ENCODE measurements at regions not wholly inside any gene's neighbourhood (a gene's known extent, or its start where the extent isn't known, plus 50 kb on each side); places are given as distances from the start of the nearest gene placed in this dataset.

DNA sequence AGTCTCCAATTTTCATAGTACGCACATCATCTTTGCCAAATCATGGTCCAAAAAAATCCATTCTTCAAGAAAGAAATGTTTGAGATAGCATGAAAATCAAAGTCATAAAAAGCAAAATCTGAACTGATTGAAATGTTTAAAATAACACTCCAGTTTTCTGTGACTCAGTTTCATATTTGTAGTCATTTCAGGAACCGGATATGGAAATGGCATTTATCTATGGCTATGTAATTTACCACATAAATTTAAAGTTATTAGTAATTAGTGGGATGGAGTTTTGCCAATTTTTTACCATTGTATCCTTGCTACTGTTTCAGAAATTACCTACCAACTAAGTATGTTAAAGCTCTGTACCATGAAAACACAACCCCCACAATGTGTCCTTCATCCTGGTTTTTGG is 456.6 kb upstream of the ACVR2A start:
- Histone ChIP-seq H3K27me3 (ENCODE audit: low read length) (no peaks in the 10 kb centered on the region), H4K20me1 (ENCODE audit: low read length) (no peaks in the 10 kb centered on the region), H3K4me2 (ENCODE audit: low read length) (no peak overlapping the region), H3F3A (ENCODE audit: low read length, unreplicated experiment) (no peaks in the 10 kb centered on the region), H3K9ac (ENCODE audit: low read length) (no peak overlapping the region), H3K9me2 (replicated peaks; ENCODE audit: low read length) (no peaks in the 10 kb centered on the region), H2AFZ (ENCODE audit: low read length) (no peak overlapping the region), H3K36me3 (ENCODE audit: low read depth, low read length) (no peaks in the 10 kb centered on the region), H3K79me2 (ENCODE audit: low read length) (no peaks in the 10 kb centered on the region), H3K9me3 (ENCODE audit: low read length) (no peaks in the 10 kb centered on the region), H3K4me3 (ENCODE audit: low read length) (no peak overlapping the region), H3K4me1 (ENCODE audit: insufficient read depth, low read length) (no peaks in the 10 kb centered on the region), H3K27ac (ENCODE audit: low read length) (no peak overlapping the region)
- intact Hi-C loops (cut with micrococcal nuclease) = no loop called here
- ChIA-PET CTCF (no interaction called here), POLR2A (ENCODE audit: unreplicated experiment) (no interaction called here)
- ATAC-seq (no peak), DNase-seq (no peak)
- no TSS peak for BruUV-seq (replicated peaks)
- TF ChIP-seq EZH2phosphoT487 (IDR thresholded peaks at IDR 0.05; ENCODE audit: borderline replicate concordance, low read length) (no peak), EZH2 (IDR thresholded peaks at IDR 0.05; ENCODE audit: low read length, unreplicated experiment) (no peak)
- TF ChIP-seq, protein P1, sequence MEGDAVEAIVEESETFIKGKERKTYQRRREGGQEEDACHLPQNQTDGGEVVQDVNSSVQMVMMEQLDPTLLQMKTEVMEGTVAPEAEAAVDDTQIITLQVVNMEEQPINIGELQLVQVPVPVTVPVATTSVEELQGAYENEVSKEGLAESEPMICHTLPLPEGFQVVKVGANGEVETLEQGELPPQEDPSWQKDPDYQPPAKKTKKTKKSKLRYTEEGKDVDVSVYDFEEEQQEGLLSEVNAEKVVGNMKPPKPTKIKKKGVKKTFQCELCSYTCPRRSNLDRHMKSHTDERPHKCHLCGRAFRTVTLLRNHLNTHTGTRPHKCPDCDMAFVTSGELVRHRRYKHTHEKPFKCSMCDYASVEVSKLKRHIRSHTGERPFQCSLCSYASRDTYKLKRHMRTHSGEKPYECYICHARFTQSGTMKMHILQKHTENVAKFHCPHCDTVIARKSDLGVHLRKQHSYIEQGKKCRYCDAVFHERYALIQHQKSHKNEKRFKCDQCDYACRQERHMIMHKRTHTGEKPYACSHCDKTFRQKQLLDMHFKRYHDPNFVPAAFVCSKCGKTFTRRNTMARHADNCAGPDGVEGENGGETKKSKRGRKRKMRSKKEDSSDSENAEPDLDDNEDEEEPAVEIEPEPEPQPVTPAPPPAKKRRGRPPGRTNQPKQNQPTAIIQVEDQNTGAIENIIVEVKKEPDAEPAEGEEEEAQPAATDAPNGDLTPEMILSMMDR (conservative IDR thresholded peaks at IDR 0.05; ENCODE audit: low read depth, low read length) = no peak

DNA sequence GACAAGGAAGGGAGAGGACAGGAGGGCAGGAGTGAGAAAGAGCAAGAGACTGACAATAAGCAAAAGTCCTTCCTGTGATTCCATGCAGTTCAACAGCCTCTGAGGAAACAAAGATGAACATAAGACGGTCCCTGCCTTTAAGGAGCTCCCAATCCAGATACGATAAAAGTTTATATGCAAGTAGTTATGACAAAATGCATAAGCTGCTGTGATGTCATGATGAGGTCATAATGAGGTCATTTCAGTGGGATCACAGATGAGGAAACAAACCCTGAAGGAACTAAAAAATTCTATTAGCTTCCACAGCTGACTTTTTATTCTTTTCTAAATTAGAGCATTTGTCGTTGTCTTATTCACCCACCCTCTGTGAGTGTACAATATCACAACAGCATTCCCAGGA is 458.5 kb upstream of the ACVR2A start:
- Histone ChIP-seq H3K27me3 (ENCODE audit: low read length) (no peaks in the 10 kb centered on the region), H3F3A (ENCODE audit: low read length, unreplicated experiment) (no peaks in the 10 kb centered on the region), H3K4me3 (ENCODE audit: low read length) (no peak overlapping the region), H3K9me2 (replicated peaks; ENCODE audit: low read length) (no peaks in the 10 kb centered on the region), H3K27ac (ENCODE audit: low read length) (no peak overlapping the region), H3K9me3 (ENCODE audit: low read length) (no peaks in the 10 kb centered on the region), H3K4me2 (ENCODE audit: low read length) (no peak overlapping the region), H4K20me1 (ENCODE audit: low read length) (no peaks in the 10 kb centered on the region), H3K4me1 (ENCODE audit: insufficient read depth, low read length) (no peaks in the 10 kb centered on the region), H3K9ac (ENCODE audit: low read length) (no peak overlapping the region), H3K79me2 (ENCODE audit: low read length) (no peaks in the 10 kb centered on the region), H2AFZ (ENCODE audit: low read length) (no peak overlapping the region), H3K36me3 (ENCODE audit: low read depth, low read length) (no peaks in the 10 kb centered on the region)
- intact Hi-C loops (cut with micrococcal nuclease) = no loop called here
- ATAC-seq = no peak
- no peak for TF ChIP-seq EZH2 (IDR thresholded peaks at IDR 0.05; ENCODE audit: low read length, unreplicated experiment)
- BruUV-seq (replicated peaks) = no TSS peak
- no peak for DNase-seq
- CTCF ChIA-PET = no interaction called here
- POLR2A ChIA-PET (ENCODE audit: unreplicated experiment) = no interaction called here

DNA sequence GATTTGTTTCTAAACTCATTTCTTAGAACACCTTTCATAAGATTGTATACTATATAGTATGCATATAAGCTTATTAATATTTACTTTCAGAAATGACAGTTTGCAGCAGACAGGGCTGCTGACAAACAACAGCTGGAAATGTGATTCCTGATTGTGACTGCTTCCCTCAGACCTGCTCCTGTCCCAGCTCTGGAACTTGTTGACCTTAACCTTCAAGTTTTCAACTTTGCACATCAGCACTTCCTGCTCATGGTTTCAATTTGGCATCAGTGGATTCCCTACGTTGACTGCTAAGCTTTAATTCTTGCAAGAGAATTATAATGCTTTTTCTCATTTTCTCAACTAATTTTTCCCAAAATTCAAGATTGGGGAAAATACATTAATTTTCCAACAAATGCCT is 459.2 kb upstream of the ACVR2A start:
- intact Hi-C loops (cut with micrococcal nuclease) = no loop called here
- no peaks in the 10 kb centered on the region for H3K27me3 ChIP-seq (ENCODE audit: low read length)
- BruUV-seq (replicated peaks) = no TSS peak
- DNase-seq = no peak
- TF ChIP-seq, protein P1 (conservative IDR thresholded peaks at IDR 0.05; ENCODE audit: low read depth, low read length) = no peak
- TF ChIP-seq EZH2 (IDR thresholded peaks at IDR 0.05; ENCODE audit: low read length, unreplicated experiment) (no peak), EZH2phosphoT487 (IDR thresholded peaks at IDR 0.05; ENCODE audit: borderline replicate concordance, low read length) (no peak)
- H3K36me3 ChIP-seq (ENCODE audit: low read depth, low read length) = no peaks in the 10 kb centered on the region
- no peak overlapping the region for H3K4me2 ChIP-seq (ENCODE audit: low read length)
- no peaks in the 10 kb centered on the region for H3F3A ChIP-seq (ENCODE audit: low read length, unreplicated experiment)
- no peak overlapping the region for H3K27ac ChIP-seq (ENCODE audit: low read length)
- no peaks in the 10 kb centered on the region for H3K9me3 ChIP-seq (ENCODE audit: low read length)
- no peaks in the 10 kb centered on the region for H4K20me1 ChIP-seq (ENCODE audit: low read length)
- no peaks in the 10 kb centered on the region for H3K4me1 ChIP-seq (ENCODE audit: insufficient read depth, low read length)
- H2AFZ ChIP-seq (ENCODE audit: low read length) = no peak overlapping the region
- ChIA-PET CTCF (no interaction called here), POLR2A (ENCODE audit: unreplicated experiment) (no interaction called here)
- ATAC-seq = no peak
- no peak overlapping the region for H3K4me3 ChIP-seq (ENCODE audit: low read length)
- no peaks in the 10 kb centered on the region for H3K9me2 ChIP-seq (replicated peaks; ENCODE audit: low read length)
- H3K9ac ChIP-seq (ENCODE audit: low read length) = no peak overlapping the region
- no peaks in the 10 kb centered on the region for H3K79me2 ChIP-seq (ENCODE audit: low read length)

Measured in PC-3 (cell line).